GM12878 (cell line): ENCODE measurements at regions not wholly inside any gene's neighbourhood (a gene's known extent, or its start where the extent isn't known, plus 50 kb on each side); places are given as distances from the start of the nearest gene placed in this dataset.

Experiments
- BRCA1 ChIP-seq: IDR thresholded peaks from 2 replicates; pipeline ENCODE4 v1.6.1; 2011; ENCODE audit warnings: low read depth, low read length, improper control_type of control experiment
- CBFB ChIP-seq: IDR thresholded peaks from 2 replicates; pipeline ENCODE4 v1.6.1; 2016; ENCODE audit warnings: antibody characterized with exemption, low read depth
- E4F1 ChIP-seq: fragments of 450-650 bp; IDR thresholded peaks from 2 replicates; pipeline ENCODE4 v1.6.1; 2018; ENCODE audit warnings: borderline replicate concordance, mild to moderate bottlenecking; ENCODE audit not compliant: partially characterized antibody
- ESRRA ChIP-seq: IDR thresholded peaks from 2 replicates; pipeline ENCODE4 v1.6.1; 2012; ENCODE audit warnings: mild to moderate bottlenecking, low read length, improper control_type of control experiment
- MYC ChIP-seq: IDR thresholded peaks from 2 replicates; pipeline ENCODE4 v1.6.1; 2011; ENCODE audit warnings: mild to moderate bottlenecking, low read length, moderate library complexity, inconsistent platforms; ENCODE audit not compliant: insufficient read depth, insufficient replicate concordance, insufficient read length, severe bottlenecking
- POLR2AphosphoS2 ChIP-seq: IDR thresholded peaks from 2 replicates; pipeline ENCODE4 v1.6.1; 2011; ENCODE audit warnings: low read depth, mild to moderate bottlenecking, low read length, improper control_type of control experiment, moderate library complexity
- SMAD5 ChIP-seq: IDR thresholded peaks from 2 replicates; pipeline ENCODE4 v1.6.1; 2016; ENCODE audit warnings: antibody characterized with exemption, low read depth
- STAT1 ChIP-seq: fragments of 450-650 bp; conservative IDR thresholded peaks from 2 replicates; pipeline ENCODE4 v1.6.1; 2014; ENCODE audit warnings: antibody characterized with exemption, mild to moderate bottlenecking
- TCF7 ChIP-seq: IDR thresholded peaks from 2 replicates; pipeline ENCODE4 v1.6.1; 2014; ENCODE audit warnings: antibody characterized with exemption, borderline replicate concordance
- ZSCAN29 ChIP-seq: fragments of 450-650 bp; IDR thresholded peaks from 2 replicates; pipeline ENCODE4 v1.6.1; 2017; ENCODE audit warnings: mild to moderate bottlenecking, moderate library complexity
- TF ChIP-seq, protein P1 (sequence below): fragments of 450-650 bp; IDR thresholded peaks from 2 replicates; pipeline ENCODE4 v1.6.1; 2016; ENCODE audit warnings: mild to moderate bottlenecking
- TF ChIP-seq, protein P2 (sequence below): IDR thresholded peaks from 2 replicates; pipeline ENCODE4 v1.6.1; 2012; ENCODE audit warnings: mild to moderate bottlenecking, low read depth, low read length
- TF ChIP-seq, protein P3 (sequence below), 3 experiments: IDR thresholded peaks in 2 of 3; conservative IDR thresholded peaks in 1 of 3; 2 replicates each; pipeline ENCODE4 v1.5.1; 2011; ENCODE audit warnings: low read depth in 3 of 3, low read length in 3 of 3, mild to moderate bottlenecking in 3 of 3, control low read depth in 2 of 3, moderate library complexity in 2 of 3, inconsistent platforms in 1 of 3, mixed read lengths in 1 of 3; ENCODE audit not compliant: control insufficient read depth in 2 of 3, insufficient read depth in 1 of 3; ENCODE audit errors: extremely low read depth in 1 of 3
- TF ChIP-seq, protein P4 (sequence below): IDR thresholded peaks from 2 replicates; pipeline ENCODE4 v1.6.1; 2012; ENCODE audit warnings: low read depth, low read length, improper control_type of control experiment

DNA sequence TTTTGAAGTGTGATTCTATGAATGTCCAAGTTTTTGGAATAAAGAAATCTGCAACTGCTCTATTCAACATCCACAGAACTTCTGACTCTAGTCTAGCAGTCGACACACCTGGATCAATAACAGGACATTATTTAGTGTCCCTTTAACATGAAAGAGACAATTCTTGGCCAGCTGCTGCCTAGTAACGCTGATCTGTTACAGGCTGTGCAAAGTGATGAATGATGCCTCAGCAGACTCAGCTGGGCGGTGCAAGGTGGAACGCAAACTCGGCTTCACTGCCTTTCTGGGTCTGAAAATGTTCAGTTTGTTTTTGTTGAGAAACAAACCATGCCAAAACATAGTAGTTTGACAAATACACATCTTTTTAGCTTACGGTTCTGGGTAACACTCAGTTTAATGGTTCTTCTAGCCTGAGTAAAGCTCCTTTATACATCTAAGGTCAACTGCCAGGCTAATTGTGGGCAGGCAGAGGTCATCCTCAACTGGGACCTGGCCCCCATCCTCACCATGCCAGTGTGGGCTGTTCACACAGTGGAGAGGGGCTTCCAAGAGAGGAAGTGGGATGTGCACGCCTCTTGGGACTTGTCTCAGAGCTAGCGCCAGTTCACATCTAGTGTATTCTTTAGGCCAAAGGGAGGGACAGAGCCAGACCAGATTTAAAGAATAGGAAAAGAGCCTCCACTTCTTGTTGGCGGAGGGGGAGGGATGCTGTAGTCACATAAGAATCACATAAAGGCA, 879.7 kb downstream of the QKI start:
- no peak for TF ChIP-seq ZSCAN29
- TF ChIP-seq ESRRA, result no peak
- TF ChIP-seq, protein P1, sequence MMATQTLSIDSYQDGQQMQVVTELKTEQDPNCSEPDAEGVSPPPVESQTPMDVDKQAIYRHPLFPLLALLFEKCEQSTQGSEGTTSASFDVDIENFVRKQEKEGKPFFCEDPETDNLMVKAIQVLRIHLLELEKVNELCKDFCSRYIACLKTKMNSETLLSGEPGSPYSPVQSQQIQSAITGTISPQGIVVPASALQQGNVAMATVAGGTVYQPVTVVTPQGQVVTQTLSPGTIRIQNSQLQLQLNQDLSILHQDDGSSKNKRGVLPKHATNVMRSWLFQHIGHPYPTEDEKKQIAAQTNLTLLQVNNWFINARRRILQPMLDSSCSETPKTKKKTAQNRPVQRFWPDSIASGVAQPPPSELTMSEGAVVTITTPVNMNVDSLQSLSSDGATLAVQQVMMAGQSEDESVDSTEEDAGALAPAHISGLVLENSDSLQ, result no peak
- TF ChIP-seq, protein P2, sequence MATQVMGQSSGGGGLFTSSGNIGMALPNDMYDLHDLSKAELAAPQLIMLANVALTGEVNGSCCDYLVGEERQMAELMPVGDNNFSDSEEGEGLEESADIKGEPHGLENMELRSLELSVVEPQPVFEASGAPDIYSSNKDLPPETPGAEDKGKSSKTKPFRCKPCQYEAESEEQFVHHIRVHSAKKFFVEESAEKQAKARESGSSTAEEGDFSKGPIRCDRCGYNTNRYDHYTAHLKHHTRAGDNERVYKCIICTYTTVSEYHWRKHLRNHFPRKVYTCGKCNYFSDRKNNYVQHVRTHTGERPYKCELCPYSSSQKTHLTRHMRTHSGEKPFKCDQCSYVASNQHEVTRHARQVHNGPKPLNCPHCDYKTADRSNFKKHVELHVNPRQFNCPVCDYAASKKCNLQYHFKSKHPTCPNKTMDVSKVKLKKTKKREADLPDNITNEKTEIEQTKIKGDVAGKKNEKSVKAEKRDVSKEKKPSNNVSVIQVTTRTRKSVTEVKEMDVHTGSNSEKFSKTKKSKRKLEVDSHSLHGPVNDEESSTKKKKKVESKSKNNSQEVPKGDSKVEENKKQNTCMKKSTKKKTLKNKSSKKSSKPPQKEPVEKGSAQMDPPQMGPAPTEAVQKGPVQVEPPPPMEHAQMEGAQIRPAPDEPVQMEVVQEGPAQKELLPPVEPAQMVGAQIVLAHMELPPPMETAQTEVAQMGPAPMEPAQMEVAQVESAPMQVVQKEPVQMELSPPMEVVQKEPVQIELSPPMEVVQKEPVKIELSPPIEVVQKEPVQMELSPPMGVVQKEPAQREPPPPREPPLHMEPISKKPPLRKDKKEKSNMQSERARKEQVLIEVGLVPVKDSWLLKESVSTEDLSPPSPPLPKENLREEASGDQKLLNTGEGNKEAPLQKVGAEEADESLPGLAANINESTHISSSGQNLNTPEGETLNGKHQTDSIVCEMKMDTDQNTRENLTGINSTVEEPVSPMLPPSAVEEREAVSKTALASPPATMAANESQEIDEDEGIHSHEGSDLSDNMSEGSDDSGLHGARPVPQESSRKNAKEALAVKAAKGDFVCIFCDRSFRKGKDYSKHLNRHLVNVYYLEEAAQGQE, result no peak
- TF ChIP-seq, protein P3, sequence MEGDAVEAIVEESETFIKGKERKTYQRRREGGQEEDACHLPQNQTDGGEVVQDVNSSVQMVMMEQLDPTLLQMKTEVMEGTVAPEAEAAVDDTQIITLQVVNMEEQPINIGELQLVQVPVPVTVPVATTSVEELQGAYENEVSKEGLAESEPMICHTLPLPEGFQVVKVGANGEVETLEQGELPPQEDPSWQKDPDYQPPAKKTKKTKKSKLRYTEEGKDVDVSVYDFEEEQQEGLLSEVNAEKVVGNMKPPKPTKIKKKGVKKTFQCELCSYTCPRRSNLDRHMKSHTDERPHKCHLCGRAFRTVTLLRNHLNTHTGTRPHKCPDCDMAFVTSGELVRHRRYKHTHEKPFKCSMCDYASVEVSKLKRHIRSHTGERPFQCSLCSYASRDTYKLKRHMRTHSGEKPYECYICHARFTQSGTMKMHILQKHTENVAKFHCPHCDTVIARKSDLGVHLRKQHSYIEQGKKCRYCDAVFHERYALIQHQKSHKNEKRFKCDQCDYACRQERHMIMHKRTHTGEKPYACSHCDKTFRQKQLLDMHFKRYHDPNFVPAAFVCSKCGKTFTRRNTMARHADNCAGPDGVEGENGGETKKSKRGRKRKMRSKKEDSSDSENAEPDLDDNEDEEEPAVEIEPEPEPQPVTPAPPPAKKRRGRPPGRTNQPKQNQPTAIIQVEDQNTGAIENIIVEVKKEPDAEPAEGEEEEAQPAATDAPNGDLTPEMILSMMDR (IDR thresholded peaks at IDR 0.05 in 2 of 3, conservative IDR thresholded peaks at IDR 0.05 in 1 of 3; ENCODE audit: control insufficient read depth in 2 of 3, extremely low read depth in 1 of 3, insufficient read depth in 1 of 3, low read depth in 3 of 3, low read length in 3 of 3), result no peak
- TF ChIP-seq CBFB, result no peak
- TF ChIP-seq BRCA1, result no peak
- no peak for TF ChIP-seq POLR2AphosphoS2
- no peak for TF ChIP-seq TCF7
- no peak for TF ChIP-seq STAT1
- TF ChIP-seq, protein P4, sequence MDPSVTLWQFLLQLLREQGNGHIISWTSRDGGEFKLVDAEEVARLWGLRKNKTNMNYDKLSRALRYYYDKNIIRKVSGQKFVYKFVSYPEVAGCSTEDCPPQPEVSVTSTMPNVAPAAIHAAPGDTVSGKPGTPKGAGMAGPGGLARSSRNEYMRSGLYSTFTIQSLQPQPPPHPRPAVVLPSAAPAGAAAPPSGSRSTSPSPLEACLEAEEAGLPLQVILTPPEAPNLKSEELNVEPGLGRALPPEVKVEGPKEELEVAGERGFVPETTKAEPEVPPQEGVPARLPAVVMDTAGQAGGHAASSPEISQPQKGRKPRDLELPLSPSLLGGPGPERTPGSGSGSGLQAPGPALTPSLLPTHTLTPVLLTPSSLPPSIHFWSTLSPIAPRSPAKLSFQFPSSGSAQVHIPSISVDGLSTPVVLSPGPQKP, result no peak
- TF ChIP-seq E4F1, result no peak
- TF ChIP-seq MYC, result no peak
- no peak for TF ChIP-seq SMAD5
